Colonic mucosa (tissue), 4 donors: ENCODE measurements at regions not wholly inside any gene's neighbourhood (a gene's known extent, or its start where the extent isn't known, plus 50 kb on each side); places are given as distances from the start of the nearest gene placed in this dataset.

Source experiments
- DNase-seq: peaks from one replicate; pipeline ENCODE4 v3.0.0-alpha.2; 2020
- H3K27ac ChIP-seq: fragments of 200-600 bp; one replicate; pipeline ENCODE4 v1.8.0; 2021
- H3K27me3 ChIP-seq: fragments of 200-600 bp; one replicate; pipeline ENCODE4 v1.8.0; 2021
- H3K36me3 ChIP-seq: fragments of 200-600 bp; one replicate; pipeline ENCODE4 v1.8.0; 2021
- H3K4me1 ChIP-seq: fragments of 200-600 bp; one replicate; pipeline ENCODE4 v1.8.0; 2021; ENCODE audit warnings: mild to moderate bottlenecking
- H3K4me3 ChIP-seq: fragments of 200-600 bp; one replicate; pipeline ENCODE4 v1.8.0; 2021
- H3K9ac ChIP-seq, 2 donors: one replicate each; pipeline ENCODE4 v1.7.0; 2013; ENCODE audit warnings: control low read depth in 2 of 2, low read depth in 2 of 2, low read length in 2 of 2
- H3K9me3 ChIP-seq: fragments of 200-600 bp; one replicate; pipeline ENCODE4 v1.8.0; 2021
- CTCF ChIP-seq: fragments of 200-600 bp; IDR thresholded peaks from one replicate; pipeline ENCODE4 v1.8.0; 2022; ENCODE audit warnings: antibody characterized with exemption, mild to moderate bottlenecking
- intact Hi-C: fragments of 100-400 bp; cut with DNase I; formaldehyde crosslinking; loops from one replicate; pipeline ENCODE4 v1.14.1; 2022
- donor health status: healthy.
- donor health status: DM: no; HTN: no; CAD: no.
- donor health status: DM: no; HTN: no; CAD: no.

GRCh38 chrX:39356119-39356807 is 555.0 kb downstream of the MID1IP1 start:
- peaks cover 3% of the 10 kb centered on the region for H3K27me3 ChIP-seq
- no peaks in the 10 kb centered on the region for H3K4me1 ChIP-seq
- H3K27ac ChIP-seq, result no peak overlapping the region
- intact Hi-C loops, result no loop called here
- no peak overlapping the region for H3K9ac ChIP-seq
- no peak overlapping the region for H3K4me3 ChIP-seq
- TF ChIP-seq CTCF, result no peak
- DNase-seq, result no peak
- H3K9me3 ChIP-seq, result no peaks in the 10 kb centered on the region
- H3K36me3 ChIP-seq, result no peaks in the 10 kb centered on the region

- H3K9me3 ChIP-seq, result no peaks in the 10 kb centered on the region
- H3K27me3 ChIP-seq, result peaks cover 3% of the 10 kb centered on the region
- no peak for DNase-seq
- no peak overlapping the region for H3K4me3 ChIP-seq
- no peaks in the 10 kb centered on the region for H3K36me3 ChIP-seq
- intact Hi-C loops, result no loop called here
- no peak overlapping the region for H3K9ac ChIP-seq
- H3K4me1 ChIP-seq, result no peaks in the 10 kb centered on the region
- no peak for TF ChIP-seq CTCF
- no peak overlapping the region for H3K27ac ChIP-seq
Observed at GRCh38 chrX:39360101-39360500, 558.8 kb downstream of the MID1IP1 start.

- no peak for TF ChIP-seq CTCF
- no peaks in the 10 kb centered on the region for H3K9me3 ChIP-seq
- H3K4me3 ChIP-seq, result no peak overlapping the region
- intact Hi-C loops, result no loop called here
- no peaks in the 10 kb centered on the region for H3K4me1 ChIP-seq
- no peaks in the 10 kb centered on the region for H3K36me3 ChIP-seq
- no peak for DNase-seq
- H3K27ac ChIP-seq, result no peak overlapping the region
- peaks cover 3% of the 10 kb centered on the region for H3K27me3 ChIP-seq
- no peak overlapping the region for H3K9ac ChIP-seq
Observed at GRCh38 chrX:39361736-39362135, 560.5 kb downstream of the MID1IP1 start.

- Histone ChIP-seq H3K4me1 (no peaks in the 10 kb centered on the region), H3K36me3 (no peaks in the 10 kb centered on the region), H3K27ac (no peak overlapping the region), H3K9me3 (no peaks in the 10 kb centered on the region), H3K27me3 (no peaks in the 10 kb centered on the region), H3K9ac (no peak overlapping the region), H3K4me3 (no peak overlapping the region)
- peak; percentile 35 for DNase-seq
- TF ChIP-seq CTCF, result no peak
- intact Hi-C loops, result no loop called here
Observed at GRCh38 chrX:39367416-39367815, 566.2 kb downstream of the MID1IP1 start.

GRCh38 chrX:39372115-39372514 is 570.9 kb downstream of the MID1IP1 start:
- Histone ChIP-seq H3K9me3 (no peaks in the 10 kb centered on the region), H3K27ac (no peak overlapping the region), H3K4me3 (no peak overlapping the region), H3K4me1 (no peaks in the 10 kb centered on the region), H3K9ac (no peak overlapping the region), H3K27me3 (no peaks in the 10 kb centered on the region), H3K36me3 (no peaks in the 10 kb centered on the region)
- DNase-seq, result no peak
- TF ChIP-seq CTCF, result no peak
- intact Hi-C loops, result no loop called here
